Astrocyte of the spinal cord (primary cell): ENCODE measurements at regions not wholly inside any gene's neighbourhood (a gene's known extent, or its start where the extent isn't known, plus 50 kb on each side); places are given as distances from the start of the nearest gene placed in this dataset.
"Not testable (repeated sequence)": the region's sequence is repeated elsewhere in the genome, so short reads cannot be mapped to it uniquely, and the experiment has no call there.

Source experiments
- DNase-seq: peaks from one replicate; pipeline ENCODE4 v3.0.0; 2011; ENCODE audit warnings: low read depth, low spot score
- H3K4me3 ChIP-seq: 2 replicates; pipeline ENCODE4 v1.5.1; 2011; ENCODE audit warnings: low read depth, mild to moderate bottlenecking, low read length, moderate library complexity
- in situ Hi-C: cut with HindIII; loops from 2 replicates; pipeline ENCODE4 v1.10.0; 2017; ENCODE audit warnings: low sequenced_read_pairs
- TF ChIP-seq, protein P1 (sequence below): IDR thresholded peaks from 2 replicates; pipeline ENCODE4 v1.5.1; 2012; ENCODE audit warnings: low read depth, mild to moderate bottlenecking, low read length, inconsistent platforms

DNA sequence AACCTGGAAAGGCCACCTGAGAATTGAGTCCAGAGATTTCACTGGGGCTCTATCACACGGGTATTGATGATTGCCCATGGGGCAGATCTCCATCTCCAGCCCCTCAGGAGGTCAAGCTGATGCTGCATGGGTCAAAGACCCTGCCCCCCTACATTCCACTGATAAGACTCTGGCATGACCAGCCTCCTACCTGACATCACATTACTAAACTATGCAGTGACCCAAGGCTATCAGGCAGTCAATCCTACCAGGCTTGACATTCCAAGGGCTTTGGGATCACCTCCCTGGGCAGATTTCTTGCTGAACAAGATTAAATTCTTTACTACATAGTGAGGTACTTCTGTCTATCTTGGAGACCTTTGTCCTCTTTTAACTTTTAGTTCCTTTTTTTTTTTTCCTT, 192.7 kb upstream of the STS start:
- in situ Hi-C loops = no loop called here
- TF ChIP-seq, protein P1, sequence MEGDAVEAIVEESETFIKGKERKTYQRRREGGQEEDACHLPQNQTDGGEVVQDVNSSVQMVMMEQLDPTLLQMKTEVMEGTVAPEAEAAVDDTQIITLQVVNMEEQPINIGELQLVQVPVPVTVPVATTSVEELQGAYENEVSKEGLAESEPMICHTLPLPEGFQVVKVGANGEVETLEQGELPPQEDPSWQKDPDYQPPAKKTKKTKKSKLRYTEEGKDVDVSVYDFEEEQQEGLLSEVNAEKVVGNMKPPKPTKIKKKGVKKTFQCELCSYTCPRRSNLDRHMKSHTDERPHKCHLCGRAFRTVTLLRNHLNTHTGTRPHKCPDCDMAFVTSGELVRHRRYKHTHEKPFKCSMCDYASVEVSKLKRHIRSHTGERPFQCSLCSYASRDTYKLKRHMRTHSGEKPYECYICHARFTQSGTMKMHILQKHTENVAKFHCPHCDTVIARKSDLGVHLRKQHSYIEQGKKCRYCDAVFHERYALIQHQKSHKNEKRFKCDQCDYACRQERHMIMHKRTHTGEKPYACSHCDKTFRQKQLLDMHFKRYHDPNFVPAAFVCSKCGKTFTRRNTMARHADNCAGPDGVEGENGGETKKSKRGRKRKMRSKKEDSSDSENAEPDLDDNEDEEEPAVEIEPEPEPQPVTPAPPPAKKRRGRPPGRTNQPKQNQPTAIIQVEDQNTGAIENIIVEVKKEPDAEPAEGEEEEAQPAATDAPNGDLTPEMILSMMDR = no peak
- no peak for DNase-seq
- no peak overlapping the region for H3K4me3 ChIP-seq

DNA sequence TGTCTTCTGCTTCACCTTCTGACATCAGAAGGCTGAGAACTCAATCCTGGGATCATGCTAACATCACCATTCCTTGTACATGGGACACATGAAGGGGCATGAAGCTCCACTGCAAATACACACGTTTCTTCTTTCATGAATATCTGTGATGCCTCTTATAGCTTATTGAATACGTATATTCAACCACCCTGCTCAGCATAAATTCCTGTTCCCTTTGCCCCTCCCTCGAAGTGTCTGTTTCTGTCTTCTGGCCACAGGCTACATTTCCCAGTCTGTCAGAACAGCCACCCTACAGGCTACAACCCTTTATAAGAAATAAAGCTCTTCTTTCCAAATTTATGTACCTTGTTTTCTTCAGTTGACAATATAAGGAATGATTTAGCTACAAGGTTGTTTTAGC, 201.3 kb upstream of the STS start:
- no peak for DNase-seq
- in situ Hi-C loops = no loop called here
- TF ChIP-seq, protein P1 = no peak
- H3K4me3 ChIP-seq = no peak overlapping the region

DNA sequence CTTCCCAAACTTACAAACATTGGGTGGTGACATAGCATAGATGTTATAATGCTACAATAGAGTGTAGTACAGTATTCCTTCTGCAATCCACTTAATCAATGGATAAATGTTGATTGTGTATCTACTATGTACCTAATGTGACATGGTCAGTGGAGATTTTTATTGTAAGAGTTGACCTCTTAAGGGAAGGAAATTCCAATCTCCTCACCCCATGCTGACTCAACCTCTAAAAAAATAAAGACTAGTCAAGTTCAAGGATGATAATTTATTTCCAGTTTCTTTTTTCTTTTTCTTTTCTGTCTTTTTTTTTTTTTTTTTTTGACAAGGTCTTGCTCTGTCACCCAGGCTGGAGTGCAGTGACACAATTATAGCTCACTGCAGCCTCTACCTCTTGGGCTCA, 206.5 kb upstream of the STS start:
- TF ChIP-seq, protein P1 = no peak
- peak; percentile 23 for DNase-seq
- in situ Hi-C loops = no loop called here
- H3K4me3 ChIP-seq = no peak overlapping the region

DNA sequence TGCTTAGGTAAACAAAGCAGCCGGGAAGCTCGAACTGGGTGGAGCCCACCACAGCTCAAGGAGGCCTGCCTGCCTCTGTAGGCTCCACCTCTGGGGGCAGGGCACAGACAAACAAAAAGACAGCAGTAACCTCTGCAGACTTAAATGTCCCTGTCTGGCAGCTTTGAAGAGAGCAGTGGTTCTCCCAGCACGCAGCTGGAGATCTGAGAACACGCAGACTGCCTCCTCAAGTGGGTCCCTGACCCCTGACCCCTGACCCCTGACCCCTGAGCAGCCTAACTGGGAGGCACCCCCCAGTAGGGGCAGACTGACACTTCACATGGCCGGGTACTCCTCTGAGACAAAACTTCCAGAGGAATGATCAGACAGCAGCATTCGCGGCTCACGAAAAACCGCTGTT, 214.6 kb upstream of the STS start:
- H3K4me3 ChIP-seq, DNase-seq, in situ Hi-C loops: not testable (repeated sequence)

DNA sequence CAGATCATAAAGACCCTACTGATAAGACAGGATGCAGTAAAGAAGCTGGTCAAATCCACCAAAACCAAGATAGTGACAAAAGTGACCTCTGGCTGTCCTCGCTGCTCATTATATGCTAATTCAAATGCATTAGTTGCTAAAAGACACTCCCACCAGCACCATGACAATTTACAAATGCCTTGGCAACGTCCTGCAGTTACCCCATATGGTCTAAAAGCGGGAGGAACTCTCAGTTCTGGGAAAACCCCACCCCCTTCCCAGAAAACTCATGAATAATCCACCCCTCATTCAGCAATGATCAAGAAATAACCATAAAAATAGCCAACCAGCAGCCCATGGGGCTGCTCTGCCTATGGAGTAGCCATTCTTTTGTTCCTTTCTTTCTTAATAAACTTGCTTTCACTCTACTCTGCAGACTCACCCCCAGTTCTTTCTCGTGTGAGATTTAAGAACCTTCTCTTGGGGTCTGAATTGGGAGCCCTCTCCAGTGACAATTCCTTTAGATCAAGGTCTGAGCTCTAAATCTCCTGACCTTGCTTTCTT, 217.1 kb upstream of the STS start:
- DNase-seq = no peak
- no peak overlapping the region for H3K4me3 ChIP-seq
- TF ChIP-seq, protein P1 = no peak
- in situ Hi-C loops = no loop called here

DNA sequence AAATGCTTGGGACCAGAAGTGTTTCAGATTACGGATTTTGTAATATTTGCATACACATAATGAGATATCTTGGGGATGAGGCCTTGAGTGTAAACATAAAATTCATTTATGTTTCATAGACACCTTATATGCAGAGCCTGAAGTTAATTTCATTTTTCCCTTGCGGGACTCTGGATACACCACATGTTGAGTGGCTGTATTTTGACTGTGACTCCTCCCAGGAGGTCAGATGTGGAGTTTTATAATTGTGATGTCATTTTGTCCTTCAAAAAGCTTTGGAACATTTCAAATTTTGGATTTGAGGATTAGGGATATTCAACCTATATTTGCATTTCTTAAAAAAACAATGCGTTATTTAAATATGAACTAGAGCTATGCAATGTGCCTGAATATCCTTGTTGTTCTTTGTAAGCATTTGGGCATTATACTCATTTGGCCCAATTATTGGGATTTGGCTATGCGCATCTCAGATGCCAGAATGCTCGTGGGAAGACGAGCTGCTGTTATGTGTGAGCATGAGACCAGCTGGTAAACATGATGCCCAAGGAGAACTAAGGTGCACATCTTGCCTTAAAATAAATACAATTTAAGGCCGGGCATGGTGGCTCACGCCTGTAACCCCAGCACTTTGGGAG, 223.0 kb upstream of the STS start:
- DNase-seq = no peak
- TF ChIP-seq, protein P1 = no peak
- in situ Hi-C loops = no loop called here
- H3K4me3 ChIP-seq = no peak overlapping the region

DNA sequence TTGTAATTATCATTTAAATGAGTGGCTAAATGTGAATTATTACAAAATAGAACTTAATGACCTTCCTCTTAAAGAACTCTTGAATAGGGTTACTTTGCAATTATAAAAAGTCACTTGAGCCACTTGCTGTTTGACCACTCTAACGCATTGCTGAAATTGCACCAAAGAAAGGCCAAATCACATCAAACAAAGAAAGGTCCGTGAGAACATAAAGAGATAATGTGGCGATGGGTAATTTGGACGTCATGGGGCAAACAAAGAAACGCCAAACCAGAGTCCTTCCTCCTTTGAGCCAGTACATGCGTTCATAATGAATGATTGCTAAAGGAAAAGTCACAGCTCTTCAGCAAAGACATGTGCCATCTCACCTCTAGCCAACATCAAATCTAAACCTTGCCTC, 229.8 kb upstream of the STS start:
- DNase-seq = no peak
- no peak overlapping the region for H3K4me3 ChIP-seq
- in situ Hi-C loops = no loop called here
- TF ChIP-seq, protein P1 = no peak
